KBM-7 (cell line): ENCODE measurements at regions not wholly inside any gene's neighbourhood (a gene's known extent, or its start where the extent isn't known, plus 50 kb on each side); places are given as distances from the start of the nearest gene placed in this dataset.
"Not testable (repeated sequence)": the region's sequence is repeated elsewhere in the genome, so short reads cannot be mapped to it uniquely, and the experiment has no call there.

Source experiments
- DNase-seq: peaks from one replicate; pipeline ENCODE4 v3.0.0-alpha.2; 2015
- in situ Hi-C: fragments of 300-500 bp; cut with MboI; formaldehyde crosslinking; loops from 2 replicates; pipeline ENCODE4 v1.14.3; 2020; ENCODE audit warnings: low sequenced_read_pairs, low pct_unique_long_range_greater_than_20kb, mixed read lengths

DNA sequence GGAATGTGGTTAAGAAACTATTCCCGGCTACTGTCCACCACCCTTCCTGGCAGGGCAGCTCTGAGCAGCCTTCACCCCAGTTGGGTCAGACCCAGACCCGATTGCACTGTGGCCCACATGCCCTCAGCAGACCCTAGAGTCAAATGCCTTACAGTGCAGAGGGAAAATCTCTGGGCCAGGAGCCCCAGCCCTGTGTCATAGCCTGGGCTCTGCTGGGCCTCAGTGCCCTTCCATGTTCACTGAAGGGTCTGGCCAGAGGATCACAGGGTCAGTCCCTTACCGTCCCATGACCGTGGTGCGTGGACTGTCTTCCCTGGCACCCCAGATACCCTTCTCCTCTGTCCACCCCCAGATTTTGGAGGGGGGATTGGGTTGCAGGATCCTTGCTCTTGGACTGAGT, 73.5 kb upstream of the COL5A1 start:
- in situ Hi-C loops = no loop called here
- DNase-seq = no peak

DNA sequence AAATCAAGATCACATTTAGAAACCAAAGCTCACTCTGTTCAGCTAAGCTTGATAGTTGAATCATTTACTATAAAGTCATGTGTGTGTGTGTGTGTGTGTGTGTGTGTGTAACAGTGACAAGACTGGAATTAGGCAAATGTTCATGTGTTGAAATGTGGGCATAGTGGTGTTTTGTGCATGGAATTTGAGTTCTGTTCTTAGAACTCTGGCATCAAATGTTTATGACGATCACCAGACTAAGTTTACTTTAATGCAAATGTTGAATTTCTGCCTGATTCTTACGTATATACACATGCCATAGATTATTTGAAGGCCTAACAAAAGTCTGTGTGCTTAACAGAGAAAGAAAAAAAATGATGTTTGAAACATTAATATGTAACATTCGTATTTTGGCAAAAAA, 72.8 kb upstream of the COL5A1 start:
- DNase-seq = no peak
- in situ Hi-C loops = no loop called here

DNA sequence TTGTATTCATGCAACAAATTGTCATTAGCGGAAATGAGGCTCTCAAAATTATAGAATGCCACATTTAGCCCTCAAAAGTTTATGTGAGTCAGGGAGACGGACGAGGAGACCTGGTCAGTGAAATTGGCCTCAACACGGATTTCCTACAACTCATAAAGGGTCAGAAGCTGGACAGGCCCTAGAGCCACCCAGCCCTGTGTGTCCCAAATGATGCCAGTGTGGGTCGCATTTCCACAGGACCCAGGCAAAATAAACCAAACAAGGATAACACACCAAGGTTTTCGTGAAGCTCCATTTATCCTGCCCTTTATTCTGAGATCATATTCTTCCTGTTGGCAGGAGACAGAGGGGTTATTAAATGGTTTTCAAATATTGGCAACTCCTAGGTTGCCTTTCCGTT, 72.0 kb upstream of the COL5A1 start:
- DNase-seq = no peak
- in situ Hi-C loops = no loop called here

DNA sequence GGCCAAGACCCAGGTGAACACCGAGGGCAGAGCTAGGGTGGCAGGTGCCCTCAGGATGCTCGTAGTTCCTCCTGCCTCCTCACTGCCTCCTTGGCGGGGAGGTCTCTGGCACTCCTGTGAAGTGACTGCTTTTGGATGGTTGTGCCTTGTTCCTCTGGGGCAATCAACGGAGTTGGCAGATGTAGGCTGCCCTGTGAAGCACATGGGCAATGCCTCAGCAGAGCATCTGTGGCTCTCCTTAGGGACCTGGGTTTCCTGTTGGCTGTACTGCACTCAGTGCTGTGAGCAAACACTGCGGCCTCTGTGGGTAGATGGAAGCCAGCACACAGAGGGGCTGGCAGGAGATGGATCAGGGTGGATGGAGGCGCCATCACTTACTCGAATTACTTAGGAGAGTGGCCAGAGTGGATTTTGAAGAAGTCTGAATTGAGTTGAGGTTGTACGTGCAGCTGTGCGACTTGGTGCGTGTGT, 71.4 kb upstream of the COL5A1 start:
- in situ Hi-C loops = no loop called here
- DNase-seq = no peak

DNA sequence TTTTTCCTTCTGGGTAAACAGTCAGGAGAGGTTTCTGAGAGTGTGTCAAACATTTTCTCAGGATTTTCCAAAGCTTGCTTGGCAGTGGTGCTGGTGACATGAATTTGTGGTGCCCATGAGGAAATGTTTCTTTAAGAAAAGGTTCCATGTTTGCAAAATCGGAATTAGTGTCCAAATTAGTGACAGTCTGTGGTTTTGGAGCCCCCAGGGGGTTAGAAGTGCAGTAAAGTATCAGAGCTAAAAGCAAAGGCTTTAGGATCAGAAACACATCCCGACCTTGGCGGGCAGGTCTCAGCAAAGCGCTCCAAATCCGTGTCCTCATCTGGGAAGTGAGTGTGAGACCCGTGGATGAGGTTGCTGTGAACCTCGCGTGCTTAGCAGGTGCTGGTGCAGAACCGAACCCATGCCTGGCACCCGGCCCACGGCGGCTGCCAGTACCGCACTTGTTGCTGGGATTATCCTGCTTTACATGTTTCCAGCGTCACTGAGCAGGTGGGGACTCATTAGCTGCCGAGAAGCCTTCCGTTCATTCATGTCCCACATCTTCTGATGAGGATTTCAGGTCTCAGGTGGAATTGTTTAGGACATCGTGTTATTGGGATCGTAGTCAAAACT, 70.8 kb upstream of the COL5A1 start:
- in situ Hi-C loops = no loop called here
- no peak for DNase-seq

DNA sequence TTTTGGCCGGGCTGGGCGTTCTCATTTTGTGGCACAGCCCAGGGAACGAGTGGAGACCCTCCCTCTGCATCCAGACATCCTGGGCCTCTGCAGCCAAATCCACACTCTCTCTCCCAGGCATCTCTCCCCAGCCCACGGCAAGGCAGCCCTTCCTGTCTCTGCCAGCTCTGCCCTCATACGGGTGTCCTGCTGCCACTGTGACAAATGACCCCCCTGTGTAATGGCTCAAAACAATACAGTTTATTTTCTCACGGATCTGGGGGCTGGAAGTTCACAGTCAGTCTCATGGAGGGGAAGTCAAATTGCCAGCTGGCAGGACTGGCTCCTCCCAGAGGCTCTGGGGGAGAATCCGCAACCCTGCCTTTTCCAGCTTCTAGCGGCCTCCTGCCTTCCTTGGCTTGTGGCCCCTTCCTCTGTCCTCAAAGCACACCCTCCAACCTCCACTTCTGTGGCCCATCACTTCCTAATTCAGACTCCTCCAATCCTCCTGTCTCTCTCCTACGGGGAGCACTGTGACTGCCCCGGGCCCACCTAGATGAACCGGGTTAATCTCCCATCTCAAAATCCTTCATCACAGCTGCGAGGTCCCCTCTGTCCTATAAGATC, 70.2 kb upstream of the COL5A1 start:
- DNase-seq = no peak
- in situ Hi-C loops = no loop called here

DNA sequence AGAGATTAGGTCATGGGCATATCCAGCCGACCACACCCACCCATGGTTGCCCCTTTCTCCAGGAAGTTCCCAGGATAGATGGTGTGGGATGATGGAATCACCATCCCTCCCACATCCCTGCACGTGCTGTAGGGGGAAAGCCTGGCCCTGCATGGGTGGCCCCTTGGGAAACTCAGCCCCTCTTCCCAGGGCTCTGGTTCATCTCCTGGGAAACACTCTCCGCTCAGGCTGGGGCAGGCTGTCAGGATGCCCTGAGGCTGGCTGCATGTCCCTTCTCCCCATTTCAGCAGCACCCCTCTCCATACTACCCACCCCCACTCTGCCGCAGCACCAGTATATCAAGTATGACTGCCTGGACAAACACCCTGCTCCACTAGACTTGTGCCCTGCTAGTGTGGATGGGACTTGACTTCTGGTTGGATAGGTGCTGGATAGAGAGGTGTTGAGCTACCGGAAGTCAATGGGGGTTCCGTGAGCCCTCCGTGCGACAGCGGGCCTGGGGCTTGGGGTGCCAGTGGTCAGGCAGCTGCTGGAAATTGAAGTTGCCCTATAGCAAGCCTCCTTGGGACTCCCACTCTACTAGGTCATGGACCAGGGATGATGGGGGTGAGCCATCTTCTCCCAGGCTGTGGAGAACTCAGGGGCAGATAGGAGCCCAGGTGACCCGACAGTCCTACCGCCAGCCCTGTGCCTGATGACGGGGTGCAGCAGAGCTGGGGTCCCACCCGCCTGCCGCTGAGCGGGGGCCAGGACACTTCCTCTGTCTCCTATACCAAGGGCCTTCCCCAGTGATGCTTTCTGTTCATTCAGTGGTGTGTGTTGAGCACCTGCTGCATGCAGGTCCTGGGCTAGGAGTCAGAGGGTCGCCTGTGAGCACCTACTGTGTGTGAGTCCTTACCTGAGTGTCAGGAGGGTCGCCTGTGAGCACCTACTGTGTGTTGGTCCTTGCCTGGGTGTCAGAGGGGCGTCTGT, 69.4 kb upstream of the COL5A1 start:
- in situ Hi-C loops = no loop called here
- DNase-seq = peak; percentile 28

DNA sequence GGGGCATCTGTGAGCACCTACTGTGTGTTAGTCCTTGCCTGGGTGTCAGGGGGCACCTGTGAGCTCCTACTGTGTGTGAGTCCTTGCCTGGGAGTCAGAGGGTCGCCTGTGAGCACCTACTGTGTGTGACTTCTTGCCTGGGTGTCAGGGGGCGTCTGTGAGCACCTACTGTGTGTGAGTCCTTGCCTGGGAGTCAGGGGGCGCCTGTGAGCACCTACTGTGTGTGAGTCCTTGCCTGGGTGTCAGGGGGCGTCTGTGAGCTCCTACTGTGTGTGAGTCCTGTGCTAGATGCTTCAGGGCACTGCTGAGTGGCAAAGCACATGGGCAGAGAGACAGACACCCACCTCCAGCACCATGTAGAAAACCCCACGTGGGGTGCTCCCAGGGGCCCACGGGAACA, 66.9 kb upstream of the COL5A1 start:
- DNase-seq, in situ Hi-C loops: not testable (repeated sequence)

DNA sequence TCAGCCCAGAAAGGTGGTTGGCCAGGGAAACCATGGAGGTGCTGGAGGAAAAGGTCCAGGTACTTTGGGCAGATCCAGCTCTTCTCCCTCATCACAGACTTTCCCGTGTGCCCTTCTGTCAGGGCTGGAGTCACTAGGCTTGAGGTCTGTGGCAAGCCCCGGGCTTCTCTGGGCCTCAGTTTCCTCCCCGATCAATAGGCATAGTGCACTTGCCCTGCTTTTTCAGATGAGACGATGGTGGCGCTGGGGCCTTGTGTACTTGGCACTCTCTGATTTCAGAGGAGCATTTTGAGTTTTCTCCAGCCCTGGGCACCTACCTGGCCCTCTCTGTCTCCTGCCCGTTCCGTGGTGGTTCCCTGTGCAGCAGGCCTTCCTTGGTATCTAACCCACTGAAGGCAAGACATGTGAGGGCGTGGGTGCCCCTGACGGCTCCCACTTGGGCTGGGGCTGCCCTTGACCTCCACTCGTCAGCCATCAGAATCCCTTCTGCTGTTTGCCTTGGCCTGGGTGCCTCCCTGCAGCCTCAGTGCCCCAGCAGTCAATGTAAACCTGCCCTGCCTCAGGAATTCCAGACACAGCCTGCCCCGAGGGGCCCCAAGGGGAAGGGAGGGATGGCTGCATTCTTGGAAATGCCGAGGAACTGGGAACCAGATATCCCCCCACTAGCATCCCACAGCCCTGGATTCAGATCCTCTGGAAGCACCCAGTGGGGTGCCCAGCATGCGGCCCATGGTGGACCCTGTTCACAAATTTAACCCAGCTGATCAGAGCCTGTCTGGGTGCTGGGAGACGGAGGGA, 66.3 kb upstream of the COL5A1 start:
- no peak for DNase-seq
- in situ Hi-C loops = no loop called here

DNA sequence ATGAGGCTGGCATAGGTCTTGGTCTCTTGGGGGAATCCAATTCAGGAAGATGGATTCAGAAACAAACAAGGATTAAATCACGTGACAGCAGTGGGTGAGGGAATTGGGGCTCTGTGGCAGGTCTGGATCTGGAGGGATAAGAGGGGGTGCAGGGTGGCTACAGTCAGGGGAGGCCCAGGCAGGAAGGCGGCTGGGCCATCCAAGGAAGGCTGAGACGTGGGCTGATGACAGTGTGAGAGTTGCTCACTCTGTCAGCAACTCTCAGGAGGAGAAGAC, 65.8 kb upstream of the COL5A1 start:
- no peak for DNase-seq
- in situ Hi-C loops = no loop called here

DNA sequence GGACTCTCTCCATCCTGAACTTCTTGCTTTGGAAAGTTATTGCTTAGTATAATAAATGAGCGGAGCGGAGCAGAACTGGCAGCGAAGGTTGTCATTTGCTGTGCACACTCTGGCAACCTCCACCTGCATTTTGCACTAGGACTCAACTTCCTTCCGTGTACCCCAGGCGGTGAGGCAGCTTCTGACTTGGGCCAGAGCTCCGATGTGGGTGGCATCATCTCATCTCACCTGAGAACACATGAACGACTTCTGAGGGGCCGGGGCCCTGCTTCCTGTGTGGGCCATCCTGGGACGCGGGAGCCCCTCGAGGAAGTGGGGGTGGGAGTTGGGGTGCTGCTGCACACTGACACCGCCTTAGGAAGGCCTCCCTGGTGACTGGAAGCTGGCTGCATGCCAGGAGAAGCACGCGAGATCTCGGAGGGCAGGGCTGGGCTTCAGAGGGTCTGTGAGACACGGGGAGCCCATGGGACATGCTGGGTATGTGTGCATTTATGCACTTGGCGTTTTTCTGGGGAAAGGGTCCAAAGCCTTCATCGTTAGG, 56.5 kb upstream of the COL5A1 start:
- in situ Hi-C loops = no loop called here
- no peak for DNase-seq

DNA sequence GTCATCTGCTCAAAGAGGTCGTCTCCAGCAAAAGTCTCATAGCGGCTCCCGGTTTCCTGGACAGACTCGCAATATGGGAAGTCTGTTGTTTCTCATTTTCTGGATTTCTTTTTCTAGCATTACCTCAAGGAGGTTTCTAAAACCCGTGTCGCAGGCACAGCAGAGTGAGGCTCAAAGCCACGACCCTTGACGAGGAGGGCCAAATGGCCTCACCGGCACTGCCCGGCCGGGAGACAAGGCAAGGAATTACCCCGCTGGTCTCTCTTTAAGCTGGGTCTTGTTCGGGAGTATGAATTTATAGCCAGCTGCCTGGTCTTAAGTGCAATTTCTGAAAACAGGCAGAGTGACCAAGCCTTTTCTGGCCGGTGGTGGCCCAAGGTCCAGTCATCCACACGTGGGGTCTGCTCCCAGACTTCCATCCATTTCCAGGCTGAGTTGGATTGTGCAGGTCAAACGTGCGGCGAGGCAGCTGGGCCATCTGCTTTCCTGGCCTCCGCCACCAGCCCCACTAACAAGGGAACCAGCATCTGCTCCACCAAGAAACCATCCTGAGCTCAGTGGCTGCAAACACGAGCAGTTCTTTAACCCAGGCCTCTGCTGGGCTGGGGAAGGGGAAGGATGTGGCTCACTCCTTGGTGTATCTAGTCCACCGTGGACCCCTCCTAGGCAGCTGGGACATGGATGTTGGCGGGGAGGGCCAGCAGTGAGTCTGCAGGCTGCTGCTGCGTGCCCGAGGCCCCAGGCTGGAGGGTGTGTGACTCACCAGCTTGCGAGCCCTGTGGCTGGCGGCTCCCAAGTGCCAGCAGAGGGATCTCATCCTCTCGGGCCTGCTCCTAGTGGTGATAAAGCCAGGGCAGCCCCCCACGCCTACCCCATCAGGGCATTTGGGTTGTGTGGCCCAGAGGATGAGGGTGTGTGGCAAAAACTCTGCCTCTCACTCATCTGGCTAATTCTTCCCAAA, 55.6 kb upstream of the COL5A1 start:
- DNase-seq = no peak
- in situ Hi-C loops = no loop called here

DNA sequence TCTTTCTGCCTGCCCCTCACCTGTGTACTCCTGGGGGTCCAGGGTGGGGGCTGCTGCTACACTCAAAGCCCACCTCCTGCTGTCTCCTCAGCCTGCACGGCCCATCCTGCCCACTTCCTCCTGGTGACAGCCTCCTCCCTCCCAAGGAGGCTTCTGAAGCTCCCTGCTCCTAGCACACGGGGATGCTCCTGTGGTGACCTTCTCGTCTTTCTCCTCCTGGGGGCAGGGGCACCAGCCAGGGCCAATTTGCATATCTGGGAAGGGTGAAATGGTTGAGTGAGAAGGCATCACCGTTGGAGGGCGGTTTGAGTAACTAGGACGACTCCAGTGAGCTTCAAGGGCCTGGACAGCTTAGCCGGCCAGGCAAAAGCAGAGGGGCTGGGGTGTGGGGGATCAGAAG, 51.9 kb upstream of the COL5A1 start:
- no peak for DNase-seq
- in situ Hi-C loops = no loop called here

DNA sequence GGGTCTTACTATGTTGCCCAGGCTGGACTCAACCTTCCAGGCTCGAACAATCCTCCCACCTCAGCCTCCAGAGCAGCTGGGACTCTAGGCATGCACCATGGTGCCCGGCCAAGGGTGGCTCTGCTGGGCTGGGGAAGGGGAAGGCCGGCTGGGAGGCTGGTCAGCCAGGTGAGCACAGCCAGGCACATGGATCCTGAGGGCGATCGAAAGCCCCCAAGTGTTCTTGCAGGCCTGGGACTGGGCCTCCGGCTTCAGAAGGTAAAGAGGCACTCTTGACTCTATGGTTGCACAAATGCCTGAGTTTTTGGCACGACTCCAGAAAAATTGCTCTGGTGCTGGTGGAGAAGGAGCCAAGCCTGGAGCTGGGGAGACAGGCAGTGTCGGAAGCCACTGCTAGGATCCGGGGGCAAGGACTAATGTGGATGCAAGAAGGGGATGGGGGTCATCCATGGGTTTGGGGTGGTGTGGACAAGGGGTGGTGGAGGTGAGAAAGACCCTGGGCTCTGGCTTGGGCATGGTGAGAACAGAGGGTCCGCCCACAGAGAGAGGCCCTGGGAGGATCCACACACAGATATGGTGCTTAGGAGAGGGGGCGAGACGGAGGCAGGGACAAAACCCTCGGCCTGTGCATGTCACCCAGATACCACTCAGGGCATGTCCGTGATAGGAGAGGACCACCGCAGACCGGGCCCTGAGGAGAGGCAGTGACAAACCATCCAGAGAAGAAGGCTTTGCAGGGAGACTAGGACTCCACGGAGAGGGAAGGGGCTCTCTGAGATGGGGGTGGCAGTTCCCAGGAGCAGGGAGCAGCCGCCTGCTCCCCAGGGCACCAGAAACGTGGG, 51.1 kb upstream of the COL5A1 start:
- in situ Hi-C loops = no loop called here
- DNase-seq = no peak

DNA sequence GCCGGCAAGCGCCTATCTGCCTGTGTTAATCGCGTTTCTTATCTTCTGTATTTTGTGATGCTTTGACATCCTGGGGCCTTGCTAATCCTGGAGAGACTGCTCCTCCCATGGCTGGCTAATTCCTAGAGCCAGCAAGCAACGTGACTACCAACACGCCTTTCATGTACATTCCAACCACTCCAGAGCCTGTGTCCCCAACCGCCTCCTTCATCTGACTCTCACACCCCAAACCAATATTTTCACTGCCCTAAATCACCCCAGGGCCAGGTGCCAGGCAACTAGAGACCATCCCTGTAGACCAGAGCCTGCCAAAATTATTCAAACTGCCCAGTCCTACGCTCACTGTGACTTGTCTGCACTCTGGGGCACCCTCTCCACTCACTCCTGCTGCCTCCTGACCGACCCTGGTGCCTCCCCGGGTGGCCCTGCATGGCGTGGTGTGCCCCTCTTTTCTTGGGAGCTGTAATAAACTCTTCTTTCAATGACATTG, 50.5 kb upstream of the COL5A1 start:
- no peak for DNase-seq
- in situ Hi-C loops = no loop called here

DNA sequence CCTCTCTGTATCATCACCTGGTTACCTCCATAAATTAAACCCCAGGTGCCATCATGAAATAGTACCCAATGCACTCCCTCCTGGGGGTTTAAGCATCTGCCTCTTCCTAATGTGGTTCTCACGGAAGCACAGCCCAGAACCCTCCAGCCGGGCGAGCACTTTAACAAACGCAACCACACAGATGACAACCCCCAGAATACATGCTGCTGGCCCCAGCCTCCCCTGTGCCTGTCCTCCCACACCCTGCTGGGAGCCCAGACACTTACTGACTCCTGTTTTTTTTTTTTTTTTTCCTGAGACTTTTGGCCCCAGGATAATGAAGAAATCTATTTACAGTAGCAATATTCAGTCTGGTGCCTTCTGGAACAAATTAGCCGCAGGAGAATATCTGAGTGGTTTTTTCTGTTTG, 50.0 kb upstream of the COL5A1 start:
- DNase-seq = no peak
- in situ Hi-C loops = no loop called here
